ENCODE measurements at regions not wholly inside any gene's neighbourhood (a gene's known extent, or its start where the extent isn't known, plus 50 kb on each side); places are given as distances from the start of the nearest gene placed in this dataset.

DNA sequence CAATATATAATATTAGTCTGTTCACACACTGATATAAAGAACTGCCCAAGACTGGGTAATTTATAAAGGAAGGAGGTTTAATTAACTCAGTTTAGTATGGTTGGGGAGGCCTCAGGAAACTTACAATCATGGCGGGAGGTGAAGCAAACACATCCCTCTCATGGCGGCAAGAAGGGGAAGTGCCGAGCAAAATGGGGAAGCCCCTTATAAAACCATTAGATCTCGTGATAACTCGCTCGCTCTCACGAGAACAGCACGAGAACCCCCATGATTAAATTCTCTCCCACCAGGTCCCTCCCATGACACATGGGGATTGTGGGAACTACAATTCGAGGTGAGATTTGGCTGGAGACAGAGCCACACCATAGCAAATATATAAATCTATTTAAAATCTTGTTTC is 269.8 kb downstream of the ATP23 start:
- H3K4me3 ChIP-seq (replicated peaks; ENCODE audit: low read depth, low read length): no peak overlapping the region
- H3K36me3 ChIP-seq (ENCODE audit: control insufficient read depth, insufficient read depth, low read length): no peaks in the 10 kb centered on the region
- TF ChIP-seq, protein P1, sequence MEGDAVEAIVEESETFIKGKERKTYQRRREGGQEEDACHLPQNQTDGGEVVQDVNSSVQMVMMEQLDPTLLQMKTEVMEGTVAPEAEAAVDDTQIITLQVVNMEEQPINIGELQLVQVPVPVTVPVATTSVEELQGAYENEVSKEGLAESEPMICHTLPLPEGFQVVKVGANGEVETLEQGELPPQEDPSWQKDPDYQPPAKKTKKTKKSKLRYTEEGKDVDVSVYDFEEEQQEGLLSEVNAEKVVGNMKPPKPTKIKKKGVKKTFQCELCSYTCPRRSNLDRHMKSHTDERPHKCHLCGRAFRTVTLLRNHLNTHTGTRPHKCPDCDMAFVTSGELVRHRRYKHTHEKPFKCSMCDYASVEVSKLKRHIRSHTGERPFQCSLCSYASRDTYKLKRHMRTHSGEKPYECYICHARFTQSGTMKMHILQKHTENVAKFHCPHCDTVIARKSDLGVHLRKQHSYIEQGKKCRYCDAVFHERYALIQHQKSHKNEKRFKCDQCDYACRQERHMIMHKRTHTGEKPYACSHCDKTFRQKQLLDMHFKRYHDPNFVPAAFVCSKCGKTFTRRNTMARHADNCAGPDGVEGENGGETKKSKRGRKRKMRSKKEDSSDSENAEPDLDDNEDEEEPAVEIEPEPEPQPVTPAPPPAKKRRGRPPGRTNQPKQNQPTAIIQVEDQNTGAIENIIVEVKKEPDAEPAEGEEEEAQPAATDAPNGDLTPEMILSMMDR (IDR thresholded peaks at IDR 0.05; ENCODE audit: insufficient read depth, low read length, poor library complexity, severe bottlenecking): no peak
- H3K27me3 ChIP-seq (replicated peaks; ENCODE audit: control insufficient read depth, insufficient read depth, low read length): no peaks in the 10 kb centered on the region
- no peak for DNase-seq (ENCODE audit: extremely low read depth, insufficient read length)

DNA sequence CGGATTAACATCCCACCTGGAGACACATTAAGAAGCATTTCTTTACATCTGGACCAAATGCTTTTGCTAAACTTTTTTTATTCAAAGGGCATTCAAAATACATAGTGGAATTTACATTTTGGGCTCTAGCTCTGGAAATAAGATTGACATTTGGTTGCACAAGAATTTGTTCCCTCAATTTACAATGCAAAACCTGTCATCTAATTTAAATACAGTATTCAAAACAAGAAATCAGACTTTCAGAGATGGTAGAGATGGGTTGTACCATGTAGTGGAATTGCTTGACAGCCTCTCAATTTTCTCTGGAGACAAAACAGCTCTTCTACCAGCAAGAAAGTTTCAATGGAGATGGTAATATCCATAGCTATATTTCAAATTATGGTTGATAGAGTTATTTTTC is 275.8 kb downstream of the ATP23 start:
- no peak overlapping the region for H3K4me3 ChIP-seq (replicated peaks; ENCODE audit: low read depth, low read length)
- H3K36me3 ChIP-seq (ENCODE audit: control insufficient read depth, insufficient read depth, low read length): no peaks in the 10 kb centered on the region
- no peaks in the 10 kb centered on the region for H3K27me3 ChIP-seq (replicated peaks; ENCODE audit: control insufficient read depth, insufficient read depth, low read length)
- no peak for DNase-seq (ENCODE audit: extremely low read depth, insufficient read length)
- TF ChIP-seq, protein P1 (IDR thresholded peaks at IDR 0.05; ENCODE audit: insufficient read depth, low read length, poor library complexity, severe bottlenecking): no peak

DNA sequence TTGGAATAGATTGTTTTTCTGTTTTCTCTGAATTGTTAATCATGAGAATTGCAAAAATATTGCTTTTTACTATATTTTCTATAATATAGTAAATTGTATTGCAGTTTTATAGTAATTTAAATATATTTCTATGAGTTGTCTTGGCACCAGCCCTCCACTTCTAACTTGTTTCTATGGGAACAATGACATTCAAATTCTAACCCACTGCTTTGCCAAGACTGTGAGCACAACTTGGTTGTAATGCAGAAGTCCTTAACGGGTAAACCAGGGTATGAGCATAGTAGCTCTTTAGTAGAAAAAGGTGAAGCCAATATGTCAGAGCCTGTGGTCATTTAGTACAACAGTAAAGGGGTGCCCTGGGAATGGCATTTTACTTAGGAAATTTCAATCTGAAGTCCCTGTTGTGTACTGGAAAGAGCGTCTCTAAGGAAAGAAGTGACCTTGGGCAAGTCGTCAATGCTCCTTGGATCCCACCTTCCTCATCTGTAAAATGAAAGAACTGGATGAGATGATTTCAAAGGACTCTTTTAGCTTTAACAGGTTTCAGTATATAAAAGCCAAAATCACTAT is 283.3 kb downstream of the ATP23 start:
- TF ChIP-seq, protein P1 (IDR thresholded peaks at IDR 0.05; ENCODE audit: insufficient read depth, low read length, poor library complexity, severe bottlenecking): no peak
- no peak overlapping the region for H3K4me3 ChIP-seq (replicated peaks; ENCODE audit: low read depth, low read length)
- H3K36me3 ChIP-seq (ENCODE audit: control insufficient read depth, insufficient read depth, low read length): no peaks in the 10 kb centered on the region
- no peak for DNase-seq (ENCODE audit: extremely low read depth, insufficient read length)
- no peaks in the 10 kb centered on the region for H3K27me3 ChIP-seq (replicated peaks; ENCODE audit: control insufficient read depth, insufficient read depth, low read length)

GRCh38 chr12:58225203-58225877 is 284.0 kb downstream of the ATP23 start:
- TF ChIP-seq, protein P1 (IDR thresholded peaks at IDR 0.05; ENCODE audit: insufficient read depth, low read length, poor library complexity, severe bottlenecking): no peak
- no peak overlapping the region for H3K4me3 ChIP-seq (replicated peaks; ENCODE audit: low read depth, low read length)
- no peak for DNase-seq (ENCODE audit: extremely low read depth, insufficient read length)
- no peaks in the 10 kb centered on the region for H3K27me3 ChIP-seq (replicated peaks; ENCODE audit: control insufficient read depth, insufficient read depth, low read length)
- H3K36me3 ChIP-seq (ENCODE audit: control insufficient read depth, insufficient read depth, low read length): no peaks in the 10 kb centered on the region

GRCh38 chr12:58233886-58234285 is 292.5 kb downstream of the ATP23 start:
- DNase-seq (ENCODE audit: extremely low read depth, insufficient read length): no peak
- no peaks in the 10 kb centered on the region for H3K36me3 ChIP-seq (ENCODE audit: control insufficient read depth, insufficient read depth, low read length)
- H3K4me3 ChIP-seq (replicated peaks; ENCODE audit: low read depth, low read length): no peak overlapping the region
- H3K27me3 ChIP-seq (replicated peaks; ENCODE audit: control insufficient read depth, insufficient read depth, low read length): no peaks in the 10 kb centered on the region
- TF ChIP-seq, protein P1 (IDR thresholded peaks at IDR 0.05; ENCODE audit: insufficient read depth, low read length, poor library complexity, severe bottlenecking): no peak

Data from GM06990 (cell line).